ENCODE measurements at regions not wholly inside any gene's neighbourhood (a gene's known extent, or its start where the extent isn't known, plus 50 kb on each side); places are given as distances from the start of the nearest gene placed in this dataset.
"Not testable (repeated sequence)": the region's sequence is repeated elsewhere in the genome, so short reads cannot be mapped to it uniquely, and the experiment has no call there.

DNA sequence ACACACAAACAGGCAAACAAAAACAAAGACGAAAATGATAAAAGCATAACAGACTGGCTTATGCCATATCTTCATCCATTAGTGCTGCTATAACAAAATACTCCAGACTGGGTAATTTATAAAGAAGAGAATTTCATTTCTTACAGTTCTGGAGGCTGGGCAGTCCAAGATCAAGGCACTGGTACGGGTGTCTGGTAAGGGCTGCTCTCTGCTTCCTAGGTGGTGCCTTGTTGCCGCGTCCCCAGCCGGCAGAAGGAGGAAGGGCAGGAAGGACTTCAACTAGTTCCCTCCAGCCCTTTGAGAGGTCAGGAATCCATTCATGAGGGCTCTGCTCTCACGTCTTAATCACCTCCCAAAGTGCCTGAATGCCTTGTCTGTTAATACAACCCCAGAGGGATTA, 122.6 kb downstream of the BOD1 start:
- DNase-seq, result no peak

DNA sequence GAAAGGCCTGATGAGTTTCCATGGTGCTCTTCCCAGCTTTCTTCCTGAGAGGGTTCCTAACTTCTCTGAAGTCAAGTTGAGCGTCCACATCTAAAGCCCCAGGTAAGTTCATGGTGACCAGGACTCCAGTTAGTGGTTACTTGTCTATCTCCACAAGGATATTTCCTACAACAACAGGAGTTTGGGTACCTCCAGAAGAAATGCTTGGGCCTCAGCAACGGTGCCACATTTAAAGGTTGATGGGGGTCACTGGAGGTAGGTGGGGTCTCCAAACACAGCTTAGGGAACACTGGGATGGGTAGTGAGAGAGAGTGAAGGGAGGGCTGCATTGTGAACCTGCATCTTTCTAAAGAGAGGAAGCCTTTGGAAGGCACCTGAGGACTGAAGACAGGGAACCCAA, 123.4 kb downstream of the BOD1 start:
- DNase-seq, result no peak

DNA sequence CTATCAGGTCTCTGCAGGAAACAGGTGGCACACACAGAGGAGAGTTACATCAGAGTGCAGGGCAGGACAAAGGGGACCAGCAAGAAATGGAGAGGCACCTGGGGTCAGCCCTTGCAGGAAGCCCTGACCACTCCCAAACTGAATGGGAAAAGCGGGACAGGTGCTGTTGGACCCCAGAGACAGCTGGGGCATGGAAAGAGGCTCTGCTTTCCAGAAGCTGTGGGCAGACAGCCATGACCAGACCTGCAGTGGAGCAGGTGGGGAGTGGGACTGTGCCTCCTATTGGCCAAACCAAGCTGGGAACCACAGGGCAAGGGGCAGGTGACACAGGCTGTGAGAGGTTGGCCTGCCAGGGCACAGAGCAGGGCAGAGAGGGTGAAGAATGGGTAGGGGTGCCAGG, 125.8 kb downstream of the BOD1 start:
- DNase-seq, result no peak

DNA sequence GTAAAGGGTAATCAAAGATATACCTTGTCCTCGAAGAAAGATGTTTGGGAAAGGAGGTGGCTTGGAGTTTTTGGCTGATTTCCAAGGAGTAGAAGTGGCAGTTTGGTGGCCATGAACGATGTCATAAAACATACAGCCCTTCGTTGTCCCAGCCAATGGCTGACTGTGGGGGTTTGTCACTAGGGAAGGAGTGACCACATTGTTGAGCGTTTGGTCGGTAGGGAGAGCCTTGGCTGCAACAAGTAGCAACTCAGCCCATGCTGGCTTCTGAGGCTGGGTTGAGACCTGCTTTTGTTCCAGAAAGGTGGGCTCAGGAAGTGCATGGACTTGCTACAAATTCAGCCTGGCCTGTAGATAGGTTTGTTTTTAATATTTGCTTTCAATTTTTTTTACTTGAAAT, 128.3 kb downstream of the BOD1 start:
- DNase-seq, result no peak

GRCh38 chr5:173487300-173487699, 129.2 kb downstream of the BOD1 start:
- no peak for DNase-seq

DNA sequence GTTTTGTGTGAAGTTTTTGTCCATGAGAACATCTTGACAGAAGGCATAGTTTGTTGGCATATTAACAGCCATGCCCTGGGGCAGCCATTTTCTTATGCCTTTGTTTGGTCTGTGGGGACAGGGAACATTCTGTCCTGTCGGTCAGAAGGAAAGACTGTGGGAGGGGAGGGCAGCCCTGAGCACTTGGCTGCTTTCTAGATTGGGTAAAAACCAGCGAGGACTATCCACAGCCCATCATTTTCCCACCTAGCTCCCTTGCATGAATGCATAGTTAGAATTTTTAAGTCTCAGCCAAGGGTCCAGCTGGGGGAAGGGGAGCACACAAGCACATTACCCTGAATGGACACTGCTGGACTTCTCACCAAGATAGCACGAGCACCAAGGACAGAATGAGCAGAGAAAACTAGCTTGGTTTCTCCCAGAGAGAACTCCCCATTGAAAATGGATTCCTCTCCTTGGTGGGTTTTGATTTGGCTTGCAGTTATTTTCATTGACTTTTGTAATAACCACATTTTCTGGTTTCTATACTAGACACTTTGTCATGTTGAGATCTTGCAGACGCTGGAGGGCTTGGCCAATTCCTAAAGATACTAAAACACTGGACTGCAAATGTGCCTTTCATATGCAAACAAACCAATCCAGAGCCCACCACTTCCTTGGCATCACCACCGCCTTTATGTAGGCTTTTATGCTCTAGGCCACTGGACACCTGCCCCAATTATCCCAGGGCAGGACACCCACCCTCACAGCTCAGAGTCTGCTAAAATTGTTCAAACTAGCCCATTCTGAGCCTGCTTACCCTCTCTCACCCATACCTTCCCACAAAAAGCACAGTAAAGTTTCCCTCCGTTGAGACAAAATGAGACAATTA, 129.9 kb downstream of the BOD1 start:
- no peak for DNase-seq

- no peak for DNase-seq
Measured at GRCh38 chr5:173484569-173484968, 131.9 kb downstream of the BOD1 start.

DNA sequence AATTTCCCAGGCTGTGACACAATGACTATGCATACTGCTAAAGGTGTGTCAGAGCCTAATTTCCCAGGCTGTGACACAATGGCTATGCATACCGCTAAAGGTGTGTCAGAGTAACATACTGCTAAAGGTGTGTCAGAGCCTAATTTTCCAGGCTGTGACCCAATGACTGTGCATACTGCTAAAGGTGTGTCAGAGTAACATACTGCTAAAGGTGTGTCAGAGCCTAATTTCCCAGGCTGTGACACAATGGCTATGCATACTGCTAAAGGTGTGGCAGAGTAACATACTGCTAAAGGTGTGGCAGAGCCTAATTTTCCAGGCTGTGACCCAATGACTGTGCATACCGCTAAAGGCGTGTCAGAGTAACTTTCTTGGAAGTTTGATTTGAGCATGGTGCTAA, 132.9 kb downstream of the BOD1 start:
- not testable (repeated sequence) for DNase-seq

GRCh38 chr5:173483160-173483559, 133.3 kb downstream of the BOD1 start:
- DNase-seq, result no peak

DNA sequence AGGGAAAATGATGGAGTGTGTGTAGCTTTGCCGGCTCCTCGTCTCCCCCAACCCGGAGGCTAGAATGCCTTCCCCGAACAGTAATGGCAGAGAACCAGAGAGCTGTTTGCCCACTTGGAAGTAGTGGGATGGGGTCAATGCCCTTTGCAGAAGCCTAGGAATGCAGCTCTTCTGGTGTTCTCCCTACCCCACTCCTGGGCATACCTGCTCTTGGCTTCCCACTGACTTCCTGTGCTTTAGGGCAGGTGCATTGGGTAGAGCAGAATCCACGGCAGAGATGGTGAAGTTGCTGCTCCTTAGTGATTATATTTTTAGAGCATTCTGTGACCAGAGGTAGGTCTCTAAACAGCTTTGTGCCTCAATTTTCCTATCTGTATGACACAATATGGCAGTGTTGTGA, 134.6 kb downstream of the BOD1 start:
- no peak for DNase-seq

GRCh38 chr5:173480896-173481295, 135.6 kb downstream of the BOD1 start:
- DNase-seq, result no peak

DNA sequence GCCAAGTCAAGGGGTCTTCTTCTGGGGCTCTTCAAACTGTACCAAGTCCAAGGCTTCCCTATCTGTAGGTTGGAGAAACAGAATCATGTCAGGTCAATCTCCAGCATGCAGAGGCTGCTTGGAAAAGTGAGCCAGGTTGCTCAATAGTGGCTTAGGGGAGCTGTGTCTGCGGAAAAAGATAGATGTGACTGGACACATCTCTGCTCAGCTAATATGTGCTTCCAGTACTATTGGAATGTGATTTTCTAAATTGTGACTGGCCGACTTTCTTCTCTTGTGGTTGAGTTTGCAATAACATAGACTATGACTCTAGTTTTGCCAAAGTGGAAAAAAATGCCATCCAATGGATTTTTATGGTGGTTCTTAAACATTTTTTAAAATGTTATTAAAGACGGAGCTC, 136.7 kb downstream of the BOD1 start:
- no peak for DNase-seq

DNA sequence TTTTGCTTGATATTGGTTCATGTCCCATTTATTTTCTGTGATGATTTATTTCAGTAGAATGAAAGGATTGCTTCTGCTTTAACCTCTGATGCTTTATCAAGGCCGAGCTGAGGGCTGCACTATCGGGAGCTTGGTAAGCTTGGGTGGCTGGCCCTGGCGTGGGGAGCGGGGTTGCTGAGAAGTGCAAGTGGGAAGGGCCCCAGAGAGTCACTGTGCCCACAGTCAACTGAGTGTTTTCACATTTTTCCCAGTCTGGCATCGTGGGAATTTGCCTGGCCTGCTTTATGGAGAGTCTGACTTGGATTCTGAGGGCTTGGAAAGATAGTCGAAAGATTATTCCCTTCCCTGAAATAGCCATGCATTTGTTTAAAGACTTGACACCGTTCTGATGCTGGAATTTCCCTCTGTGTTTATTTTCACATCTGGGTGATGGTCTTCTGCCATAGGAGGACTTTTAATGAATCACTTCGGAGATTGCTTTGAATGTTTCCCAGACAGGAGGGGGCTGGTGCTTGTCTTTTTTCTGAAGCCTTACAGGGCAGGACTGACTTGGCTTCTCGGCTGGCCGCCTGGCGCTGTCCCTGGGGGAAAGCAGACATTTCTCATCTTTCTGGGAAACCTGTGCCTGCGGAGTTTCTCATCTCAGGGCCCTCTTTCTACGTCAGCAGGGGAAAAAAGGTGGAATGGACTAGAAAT, 139.0 kb downstream of the BOD1 start:
- no peak for DNase-seq

DNA sequence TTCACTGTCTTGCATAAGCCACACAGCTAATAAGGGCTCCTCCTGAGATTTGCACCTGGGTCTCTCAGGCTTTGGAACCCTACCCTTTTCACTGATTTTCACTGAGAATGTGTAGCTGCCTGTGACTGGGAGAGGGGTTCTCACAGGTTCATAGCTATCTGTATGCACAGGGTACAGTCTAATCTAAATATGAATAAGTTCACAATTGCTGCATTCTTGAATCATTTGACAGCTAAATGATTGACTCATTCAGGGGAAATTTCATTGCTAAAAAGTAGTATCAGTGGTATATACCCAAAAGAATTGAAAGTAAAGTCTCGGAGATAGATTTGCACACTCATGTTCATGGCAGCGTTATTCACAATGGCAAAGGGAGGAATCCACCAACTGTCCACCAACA, 140.7 kb downstream of the BOD1 start:
- no peak for DNase-seq

- no peak for DNase-seq
Measured at GRCh38 chr5:173474881-173475287, 141.6 kb downstream of the BOD1 start.

DNA sequence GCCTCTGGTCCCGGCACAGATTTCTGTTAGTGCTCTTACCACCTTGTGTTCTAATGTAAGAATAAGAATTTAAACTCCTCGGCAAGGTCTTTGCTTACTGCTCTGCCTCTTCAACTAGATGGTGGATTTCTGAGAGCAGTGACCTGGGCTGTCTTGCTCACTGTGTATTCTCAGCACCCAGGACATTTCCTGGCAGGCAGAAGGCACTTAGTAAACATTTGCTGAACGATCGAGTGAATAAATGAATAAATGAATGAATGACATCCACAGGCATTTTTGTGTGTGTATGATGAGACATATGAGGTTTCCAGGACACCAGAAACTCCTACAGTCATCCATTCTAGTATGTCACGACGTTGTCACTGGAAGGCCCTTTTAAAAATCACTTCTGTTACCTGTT, 143.2 kb downstream of the BOD1 start:
- no peak for DNase-seq

DNA sequence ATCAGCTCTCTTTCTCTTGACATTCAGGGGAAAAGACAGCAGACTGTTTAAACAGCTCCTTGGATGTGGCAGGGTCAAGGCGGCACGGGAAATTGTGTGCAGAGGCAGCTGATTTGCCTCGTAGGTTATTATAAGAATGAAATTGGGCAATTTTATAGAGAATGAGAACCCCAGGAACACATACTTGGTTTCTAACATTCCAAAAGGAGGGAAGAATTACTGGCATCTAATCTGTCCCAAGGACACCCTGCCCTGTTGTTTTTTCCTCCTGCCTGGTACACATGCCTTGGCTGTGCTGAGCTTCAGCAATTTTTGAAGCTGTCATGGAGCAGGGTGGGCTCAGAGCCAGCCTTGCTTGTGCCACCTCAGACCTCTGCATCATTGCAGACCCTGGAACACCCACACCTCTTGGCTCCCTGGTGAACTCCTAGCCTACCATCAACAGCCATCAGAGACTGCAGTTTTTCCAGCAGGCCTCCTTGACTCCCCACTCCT, 143.6 kb downstream of the BOD1 start:
- DNase-seq, result no peak

- DNase-seq, result no peak
Measured at GRCh38 chr5:173472164-173472563, 143.9 kb upstream of the STC2 start.

DNA sequence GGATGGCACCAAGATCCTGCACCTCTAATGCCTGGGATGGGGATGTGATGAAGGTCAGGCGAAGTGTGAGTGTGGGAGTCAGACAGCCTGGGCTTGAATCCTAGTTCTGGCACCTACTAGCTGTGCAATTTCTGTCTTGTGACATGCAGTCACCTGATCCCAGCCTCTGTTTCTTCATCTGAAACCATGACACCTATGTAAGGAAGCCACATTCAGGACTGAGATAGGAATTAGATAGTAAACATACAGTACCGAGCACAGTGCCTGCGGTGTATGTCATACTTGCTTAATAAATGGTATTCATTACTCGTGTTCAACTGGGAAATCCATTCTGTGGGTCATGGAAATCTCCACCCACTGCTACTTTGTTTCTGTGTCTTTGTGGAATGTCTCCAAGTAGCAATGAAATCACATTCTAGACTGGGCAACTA, 140.6 kb upstream of the STC2 start:
- DNase-seq, result no peak

GRCh38 chr5:173466227-173466626, 138.0 kb upstream of the STC2 start:
- no peak for DNase-seq

DNA sequence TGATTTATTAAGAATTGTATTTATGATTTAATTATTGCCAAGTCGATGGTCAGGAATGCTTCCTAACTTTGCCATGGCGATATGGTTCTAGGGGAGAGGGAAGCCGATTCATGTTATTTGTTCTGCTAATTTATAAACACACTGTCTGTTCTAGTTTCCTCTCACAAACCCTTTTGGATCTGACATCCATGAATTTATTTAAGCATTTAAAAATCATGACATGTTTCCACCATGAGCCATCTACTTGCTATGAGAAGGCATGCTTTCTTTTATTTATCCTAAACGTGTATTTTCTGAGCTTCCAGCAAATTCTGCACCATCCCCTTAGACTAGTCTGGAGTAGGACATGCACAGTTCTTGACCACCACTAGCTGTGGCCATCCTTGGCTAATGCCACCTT, 136.6 kb upstream of the STC2 start:
- no peak for DNase-seq

- DNase-seq, result no peak
Measured at GRCh38 chr5:173463207-173463606, 135.0 kb upstream of the STC2 start.

- DNase-seq, result no peak
Measured at GRCh38 chr5:173458828-173459609, 130.8 kb upstream of the STC2 start.

DNA sequence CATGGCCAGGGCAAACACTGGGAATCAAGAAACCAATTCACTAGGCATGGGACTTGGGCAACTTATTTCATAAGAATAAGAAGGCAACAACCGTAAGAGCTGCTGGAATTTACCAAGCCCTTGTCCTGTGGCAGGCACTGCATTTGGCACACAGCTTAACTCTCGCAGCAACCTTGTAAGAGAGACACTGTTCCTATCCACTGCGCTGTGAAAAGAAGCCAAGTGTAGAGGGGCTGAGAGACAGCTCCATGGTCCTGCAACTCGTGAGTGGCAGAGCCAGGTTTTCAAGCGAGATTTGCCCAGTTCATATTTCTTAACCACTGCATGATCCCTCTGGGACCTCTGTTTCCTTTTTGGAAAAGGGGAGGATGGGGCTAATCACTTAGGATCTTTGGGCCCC, 129.3 kb upstream of the STC2 start:
- no peak for DNase-seq
